Mesendoderm (in vitro differentiated cells): ENCODE measurements at regions not wholly inside any gene's neighbourhood (a gene's known extent, or its start where the extent isn't known, plus 50 kb on each side); places are given as distances from the start of the nearest gene placed in this dataset.

ENCODE experiments used
- DNase-seq: peaks from one replicate; pipeline ENCODE4 v3.0.0; 2013
- H2AK5ac ChIP-seq: 2 replicates; pipeline ENCODE4 v1.6.1; 2013; ENCODE audit warnings: low read length, inconsistent platforms
- H2BK120ac ChIP-seq: 2 replicates; pipeline ENCODE4 v1.6.1; 2013; ENCODE audit warnings: low read depth, mild to moderate bottlenecking, low read length, moderate library complexity, mixed read lengths
- H2BK15ac ChIP-seq: replicated peaks from 2 replicates; pipeline ENCODE4 v1.6.1; 2013; ENCODE audit warnings: low read depth, mild to moderate bottlenecking, moderate library complexity
- H2BK5ac ChIP-seq: 2 replicates; pipeline ENCODE4 v1.6.1; 2013; ENCODE audit warnings: low read length, inconsistent platforms
- H3K18ac ChIP-seq: 2 replicates; pipeline ENCODE4 v1.6.1; 2013; ENCODE audit warnings: mild to moderate bottlenecking, low read length, mixed read lengths
- H3K23ac ChIP-seq: one replicate; pipeline ENCODE4 v1.6.1; 2013; ENCODE audit warnings: low read length
- H3K27ac ChIP-seq: 2 replicates; pipeline ENCODE4 v1.5.1; 2013; ENCODE audit warnings: low read depth, mild to moderate bottlenecking, inconsistent platforms, low read length, moderate library complexity
- H3K27me3 ChIP-seq: 2 replicates; pipeline ENCODE4 v1.6.1; 2013; ENCODE audit warnings: low read length, control low read depth, mild to moderate bottlenecking, inconsistent platforms; ENCODE audit not compliant: insufficient read depth, poor library complexity
- H3K36me3 ChIP-seq: 2 replicates; pipeline ENCODE4 v1.6.1; 2013; ENCODE audit warnings: low read length, inconsistent platforms; ENCODE audit not compliant: control insufficient read depth, insufficient read depth
- H3K4ac ChIP-seq: one replicate; pipeline ENCODE4 v1.6.1; 2013; ENCODE audit warnings: low read depth, mild to moderate bottlenecking, low read length, moderate library complexity
- H3K4me1 ChIP-seq: 2 replicates; pipeline ENCODE4 v1.6.1; 2013; ENCODE audit warnings: low read depth, low read length, inconsistent platforms; ENCODE audit not compliant: control insufficient read depth
- H3K4me2 ChIP-seq: 2 replicates; pipeline ENCODE4 v1.6.1; 2013; ENCODE audit warnings: low read length
- H3K4me3 ChIP-seq: 2 replicates; pipeline ENCODE4 v1.5.1; 2013; ENCODE audit warnings: mild to moderate bottlenecking, low read length
- H3K56ac ChIP-seq: one replicate; pipeline ENCODE4 v1.6.1; 2013; ENCODE audit warnings: low read length
- H3K79me1 ChIP-seq: 2 replicates; pipeline ENCODE4 v1.6.1; 2013; ENCODE audit warnings: low read length, inconsistent platforms
- H3K79me2 ChIP-seq: 2 replicates; pipeline ENCODE4 v1.6.1; 2013; ENCODE audit warnings: mild to moderate bottlenecking, low read length; ENCODE audit not compliant: control insufficient read depth, insufficient read depth
- H3K9ac ChIP-seq: 2 replicates; pipeline ENCODE4 v1.6.1; 2013; ENCODE audit warnings: low read length, inconsistent platforms
- H4K5ac ChIP-seq: one replicate; pipeline ENCODE4 v1.6.1; 2013; ENCODE audit warnings: low read length
- H4K8ac ChIP-seq: one replicate; pipeline ENCODE4 v1.6.1; 2013; ENCODE audit warnings: low read depth, mild to moderate bottlenecking, control low read depth, low read length, moderate library complexity
- WGBS: extraction: QIAGEN DNeasy Blood & Tissue Kit; methylation state at CpG from one replicate; pipeline ENCODE4 v1.1.7; 2013; ENCODE audit warnings: low lambda C conversion rate, missing lambda C conversion rate; ENCODE audit not compliant: insufficient coverage; ENCODE audit errors: extremely low coverage; 5-methylcytosine and 5-hydroxymethylcytosine counted together

DNA sequence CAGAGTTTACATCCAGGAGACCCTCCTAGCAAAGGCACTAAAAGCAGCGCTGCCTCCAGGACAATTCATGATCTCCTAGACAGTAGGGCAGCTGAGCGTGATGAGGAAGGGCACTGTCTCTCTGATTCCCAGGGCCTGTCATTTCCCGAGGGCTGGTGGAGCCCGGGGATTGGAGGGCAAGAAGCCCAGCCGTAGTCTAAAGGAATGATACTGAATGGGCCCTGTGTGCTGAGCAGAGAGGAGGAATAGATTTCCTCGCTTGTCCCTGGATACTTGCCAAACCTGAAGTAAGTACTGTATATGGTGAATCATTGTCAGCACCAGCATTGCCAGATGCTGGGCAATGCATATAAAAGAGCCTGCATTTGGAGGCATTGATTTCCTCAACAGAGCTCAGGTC, 88.0 kb upstream of the SLITRK2 start:
- H3K4me1 ChIP-seq: peaks cover 5% of the 10 kb centered on the region
- no peak overlapping the region for H4K5ac ChIP-seq
- no peak for DNase-seq
- H3K79me1 ChIP-seq: no peaks in the 10 kb centered on the region
- no peak overlapping the region for H3K18ac ChIP-seq
- no peak overlapping the region for H3K23ac ChIP-seq
- H2AK5ac ChIP-seq: no peak overlapping the region
- H2BK15ac ChIP-seq: no peak overlapping the region
- no peak overlapping the region for H3K4me2 ChIP-seq
- H3K56ac ChIP-seq: no peak overlapping the region
- no peaks in the 10 kb centered on the region for H3K36me3 ChIP-seq
- H2BK120ac ChIP-seq: no peak overlapping the region
- H3K27ac ChIP-seq: no peak overlapping the region
- H3K4me3 ChIP-seq: no peak overlapping the region
- no peak overlapping the region for H3K4ac ChIP-seq
- H2BK5ac ChIP-seq: no peak overlapping the region
- H3K27me3 ChIP-seq: no peaks in the 10 kb centered on the region
- WGBS: no CpG with 5 or more reads among the region's 6 CpGs
- no peak overlapping the region for H4K8ac ChIP-seq
- no peaks in the 10 kb centered on the region for H3K79me2 ChIP-seq
- no peak overlapping the region for H3K9ac ChIP-seq

- H3K56ac ChIP-seq: no peak overlapping the region
- H3K4me2 ChIP-seq: no peak overlapping the region
- no peak overlapping the region for H4K8ac ChIP-seq
- no CpG with 5 or more reads among the region's 1 CpG for WGBS
- no peaks in the 10 kb centered on the region for H3K27me3 ChIP-seq
- no peak overlapping the region for H3K4me3 ChIP-seq
- no peak overlapping the region for H2BK5ac ChIP-seq
- H2BK15ac ChIP-seq: no peak overlapping the region
- H3K18ac ChIP-seq: no peak overlapping the region
- no peaks in the 10 kb centered on the region for H3K4me1 ChIP-seq
- DNase-seq: no peak
- H3K27ac ChIP-seq: no peak overlapping the region
- no peak overlapping the region for H3K9ac ChIP-seq
- no peak overlapping the region for H2AK5ac ChIP-seq
- no peak overlapping the region for H3K4ac ChIP-seq
- H3K79me2 ChIP-seq: no peaks in the 10 kb centered on the region
- no peaks in the 10 kb centered on the region for H3K36me3 ChIP-seq
- no peak overlapping the region for H4K5ac ChIP-seq
- H3K79me1 ChIP-seq: no peaks in the 10 kb centered on the region
- H3K23ac ChIP-seq: no peak overlapping the region
- H2BK120ac ChIP-seq: no peak overlapping the region
These were observed 82.6 kb upstream of the SLITRK2 start for GRCh38 chrX:145735036-145735435.

- no peak overlapping the region for H3K9ac ChIP-seq
- no peak overlapping the region for H4K8ac ChIP-seq
- no CpG with 5 or more reads among the region's 2 CpGs for WGBS
These were observed 65.7 kb upstream of the SLITRK2 start for GRCh38 chrX:145751943-145752342.

More at GRCh38 chrX:145751943-145752342, 65.7 kb upstream of the SLITRK2 start:
- no peak for DNase-seq
- Histone ChIP-seq H2BK15ac (no peak overlapping the region), H3K23ac (no peak overlapping the region), H3K27me3 (no peaks in the 10 kb centered on the region), H2BK5ac (no peak overlapping the region), H3K56ac (no peak overlapping the region), H3K36me3 (no peaks in the 10 kb centered on the region), H3K27ac (no peak overlapping the region), H3K4me3 (no peak overlapping the region), H2BK120ac (no peak overlapping the region), H4K5ac (no peak overlapping the region), H3K4me1 (no peaks in the 10 kb centered on the region), H3K4me2 (no peak overlapping the region), H3K79me2 (no peaks in the 10 kb centered on the region), H3K79me1 (no peaks in the 10 kb centered on the region), H3K4ac (no peak overlapping the region), H3K18ac (no peak overlapping the region), H2AK5ac (no peak overlapping the region)
